CD4-positive, alpha-beta T cell treated with Interleukin-12 subunit alpha and Interleukin-12 subunit beta, for 1 hour (primary cell): ENCODE measurements at regions not wholly inside any gene's neighbourhood (a gene's known extent, or its start where the extent isn't known, plus 50 kb on each side); places are given as distances from the start of the nearest gene placed in this dataset.
"Not testable (repeated sequence)": the region's sequence is repeated elsewhere in the genome, so short reads cannot be mapped to it uniquely, and the experiment has no call there.

Experiments
- DNase-seq: peaks from one replicate; pipeline ENCODE4 v3.0.0-alpha.2; 2020

- no peak for DNase-seq
Measured at GRCh38 chrX:13955975-13956374, 73.7 kb downstream of the GEMIN8 start.

GRCh38 chrX:13955095-13955647, 74.5 kb downstream of the GEMIN8 start:
- no peak for DNase-seq

GRCh38 chrX:13952581-13952980, 77.1 kb downstream of the GEMIN8 start:
- no peak for DNase-seq

GRCh38 chrX:13946223-13946622, 83.5 kb downstream of the GEMIN8 start:
- DNase-seq, result not testable (repeated sequence)

- DNase-seq, result not testable (repeated sequence)
Measured at GRCh38 chrX:13945787-13946186, 83.9 kb downstream of the GEMIN8 start.

- no peak for DNase-seq
Measured at GRCh38 chrX:13940671-13941070, 89.0 kb downstream of the GEMIN8 start.

GRCh38 chrX:13939741-13940597, 89.7 kb downstream of the GEMIN8 start:
- no peak for DNase-seq

- DNase-seq, result no peak
Measured at GRCh38 chrX:13938829-13939530, 90.7 kb downstream of the GEMIN8 start.

GRCh38 chrX:13938051-13938828, 91.5 kb downstream of the GEMIN8 start:
- DNase-seq, result no peak

- DNase-seq, result no peak
Measured at GRCh38 chrX:13937370-13938050, 92.2 kb downstream of the GEMIN8 start.

GRCh38 chrX:13936521-13937225, 93.0 kb downstream of the GEMIN8 start:
- DNase-seq, result no peak

- DNase-seq, result no peak
Measured at GRCh38 chrX:13934731-13935130, 95.0 kb downstream of the GEMIN8 start.

GRCh38 chrX:13933851-13934250, 95.8 kb downstream of the GEMIN8 start:
- DNase-seq, result no peak

GRCh38 chrX:13933352-13933751, 96.3 kb downstream of the GEMIN8 start:
- no peak for DNase-seq

GRCh38 chrX:13932416-13932815, 97.3 kb downstream of the GEMIN8 start:
- no peak for DNase-seq

GRCh38 chrX:13927175-13927574, 102.5 kb downstream of the GEMIN8 start:
- no peak for DNase-seq

GRCh38 chrX:13923845-13924244, 105.8 kb downstream of the GEMIN8 start:
- no peak for DNase-seq

- DNase-seq, result no peak
Measured at GRCh38 chrX:13923289-13923688, 106.4 kb upstream of the GPM6B start.

GRCh38 chrX:13917507-13917906, 100.6 kb upstream of the GPM6B start:
- DNase-seq, result no peak

GRCh38 chrX:13911586-13911985, 94.7 kb upstream of the GPM6B start:
- no peak for DNase-seq

- no peak for DNase-seq
Measured at GRCh38 chrX:13906093-13906492, 89.2 kb upstream of the GPM6B start.

GRCh38 chrX:13903405-13903804, 86.5 kb upstream of the GPM6B start:
- no peak for DNase-seq
